ENCODE measurements at regions not wholly inside any gene's neighbourhood (a gene's known extent, or its start where the extent isn't known, plus 50 kb on each side); places are given as distances from the start of the nearest gene placed in this dataset.

- TF ChIP-seq POLR2AphosphoS5 (IDR thresholded peaks at IDR 0.05) (no peak), CTCF (IDR thresholded peaks at IDR 0.05) (no peak)
These were observed 128.1 kb upstream of the VLDLR start for GRCh38 chr9:2493529-2493928.
